Putamen (tissue), 1 donor: ENCODE measurements at regions not wholly inside any gene's neighbourhood (a gene's known extent, or its start where the extent isn't known, plus 50 kb on each side); places are given as distances from the start of the nearest gene placed in this dataset.

Experiments used
- DNase-seq: peaks from one replicate; pipeline ENCODE4 v3.0.0-alpha.2; 2016; ENCODE audit warnings: low spot score

DNA sequence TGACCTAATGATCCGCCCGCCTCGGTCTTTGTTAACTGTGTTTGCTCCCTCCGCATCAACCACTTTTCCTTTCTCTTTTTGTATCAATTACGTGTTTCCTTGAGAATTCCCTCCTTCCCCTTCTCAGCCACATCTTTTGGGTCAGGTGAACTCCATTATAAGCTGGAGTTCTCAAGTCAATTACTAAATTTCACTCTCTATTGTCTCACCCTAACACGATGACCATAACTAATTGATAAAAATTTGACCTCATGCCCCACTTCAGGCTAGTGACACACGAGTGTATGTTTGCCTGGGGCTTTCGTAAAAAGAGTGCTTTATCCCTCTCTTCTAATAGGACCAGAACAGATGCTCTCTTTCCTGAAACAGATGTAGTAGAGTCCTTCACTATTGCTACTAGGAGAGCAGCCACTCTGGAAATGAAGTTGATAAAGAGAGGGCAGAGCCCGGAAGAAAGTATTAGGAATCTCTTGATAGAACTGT lies 403.6 kb upstream of the ANXA10 start:
- no peak for DNase-seq

DNA sequence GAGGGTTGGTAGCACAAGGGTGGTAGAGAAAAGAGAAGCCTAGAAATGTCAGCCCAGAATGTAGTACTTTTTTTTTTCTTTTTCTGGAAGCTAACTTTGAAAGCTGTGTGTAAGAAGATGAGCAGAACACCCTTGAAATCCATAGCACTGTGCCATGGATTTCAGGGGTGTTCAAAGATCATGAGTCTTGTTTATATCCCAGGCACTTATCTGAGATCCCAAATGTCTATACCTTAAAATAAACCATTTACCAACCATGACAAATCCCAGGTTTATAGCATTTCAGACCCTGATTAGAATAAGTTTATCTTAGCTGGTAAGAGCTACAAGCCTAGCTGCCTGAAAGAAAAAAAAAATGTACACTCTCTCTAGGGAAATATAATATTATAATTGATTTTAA lies 389.9 kb upstream of the ANXA10 start:
- no peak for DNase-seq

DNA sequence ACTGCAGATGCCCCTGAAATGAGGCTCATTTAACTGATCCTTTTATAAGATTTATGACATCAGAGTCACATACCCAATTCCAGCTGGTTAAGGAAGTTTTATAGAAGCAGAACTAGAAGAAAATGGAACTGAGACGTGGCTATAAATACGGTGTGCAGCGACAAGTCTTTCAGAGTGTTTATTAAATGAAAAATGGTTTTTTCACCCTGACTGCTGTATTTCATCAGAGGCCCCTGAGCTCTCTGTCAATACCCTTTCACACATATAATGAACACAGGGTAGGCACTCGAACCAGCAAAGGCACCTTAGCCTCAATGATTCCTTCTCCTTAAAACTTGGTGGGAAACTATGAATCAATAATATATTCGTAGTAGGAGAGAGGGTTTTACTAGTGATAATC lies 380.8 kb upstream of the ANXA10 start:
- no peak for DNase-seq

DNA sequence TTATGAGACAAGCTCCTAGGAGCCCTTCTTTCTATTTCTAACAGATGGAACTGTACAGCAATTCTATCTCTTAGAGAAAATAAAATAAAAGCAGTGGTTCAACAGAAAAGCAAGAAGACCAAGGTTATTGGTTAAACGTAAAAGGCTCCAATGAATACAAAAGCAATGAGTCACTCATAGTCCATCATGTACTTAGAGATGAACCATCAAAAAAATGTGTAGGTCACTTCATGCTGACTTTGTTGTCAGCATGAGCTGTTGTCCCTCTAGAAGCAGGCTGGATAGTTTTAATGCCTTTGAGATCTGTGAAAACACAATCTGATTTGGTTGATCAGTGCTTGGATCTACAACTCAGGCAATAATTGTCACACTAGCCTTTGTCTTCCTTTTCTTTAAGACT lies 378.6 kb upstream of the ANXA10 start:
- no peak for DNase-seq

DNA sequence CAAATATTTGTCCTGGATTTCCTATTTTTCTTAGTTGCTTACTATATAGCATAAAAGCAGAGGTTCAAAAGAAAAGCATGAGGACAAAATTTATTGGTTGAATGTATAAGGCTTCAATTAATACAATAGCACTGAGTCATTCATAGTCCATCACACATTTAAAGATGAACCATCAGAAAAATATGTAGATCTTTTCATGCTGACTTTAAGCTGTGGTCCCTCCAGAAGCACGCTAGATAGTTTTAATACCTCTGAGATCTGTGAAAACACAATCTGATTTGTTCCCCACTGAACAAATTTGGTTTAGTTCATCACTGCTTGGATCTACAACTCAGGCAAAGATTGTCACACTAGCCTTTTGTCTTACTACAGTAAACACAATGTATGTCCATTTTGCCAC lies 377.2 kb upstream of the ANXA10 start:
- DNase-seq: no peak

DNA sequence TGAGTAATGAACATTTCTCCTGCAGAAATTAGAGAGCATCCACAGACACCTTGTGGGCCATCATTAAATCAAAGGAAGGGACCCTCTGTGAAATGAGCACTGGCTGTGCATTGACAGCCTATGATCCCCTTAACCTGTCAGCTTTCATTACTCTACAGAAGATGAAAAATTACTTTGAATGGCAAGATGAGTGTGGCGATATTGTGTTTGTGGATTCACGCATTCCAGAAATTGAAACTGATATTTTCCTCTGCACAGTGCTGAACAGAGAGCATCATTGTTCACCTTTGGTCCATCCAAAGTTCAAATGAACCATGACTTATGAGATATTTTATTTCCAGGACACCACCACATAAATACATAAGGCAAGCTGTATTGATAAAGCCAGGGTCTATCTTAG lies 374.8 kb upstream of the ANXA10 start:
- no peak for DNase-seq

DNA sequence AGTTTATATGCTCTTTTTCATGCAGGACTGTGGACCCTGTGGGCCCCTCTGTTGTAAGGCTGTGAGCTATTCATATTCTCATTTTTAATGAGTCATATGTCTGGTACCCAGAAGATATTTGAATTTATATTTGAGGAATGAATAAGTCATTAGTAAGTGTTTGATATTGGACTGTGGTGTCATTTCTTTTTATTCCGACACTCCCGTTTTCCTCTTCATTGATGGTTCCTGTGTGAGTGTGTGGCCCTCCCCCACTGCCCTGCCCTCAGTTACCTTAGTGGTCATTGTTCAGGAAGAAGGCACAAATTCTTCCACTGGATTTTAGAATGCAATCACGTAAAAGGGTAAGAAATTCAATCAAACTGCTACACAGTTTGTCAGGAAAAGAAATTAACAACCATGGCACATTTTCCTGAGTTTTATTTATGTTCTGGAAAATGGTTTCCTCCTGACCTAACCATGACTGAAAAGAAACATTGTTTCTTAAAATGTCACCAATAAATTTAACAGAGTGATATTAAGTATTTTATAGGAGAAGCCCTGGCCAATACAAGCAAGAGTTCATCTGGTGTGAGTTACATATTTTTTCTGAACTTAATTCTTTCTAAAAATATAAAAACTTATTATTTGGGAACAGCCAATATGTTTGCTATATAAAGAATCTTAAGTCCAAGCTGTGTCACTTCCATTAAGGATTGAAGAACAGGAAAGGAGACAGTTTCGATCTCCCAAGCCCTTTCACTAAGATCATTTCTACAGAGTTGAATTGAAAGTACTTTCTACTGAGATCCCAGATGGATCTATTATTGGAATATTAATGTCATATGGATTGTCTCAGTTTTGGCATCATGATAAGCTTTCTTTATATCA lies 370.5 kb upstream of the ANXA10 start:
- no peak for DNase-seq

DNA sequence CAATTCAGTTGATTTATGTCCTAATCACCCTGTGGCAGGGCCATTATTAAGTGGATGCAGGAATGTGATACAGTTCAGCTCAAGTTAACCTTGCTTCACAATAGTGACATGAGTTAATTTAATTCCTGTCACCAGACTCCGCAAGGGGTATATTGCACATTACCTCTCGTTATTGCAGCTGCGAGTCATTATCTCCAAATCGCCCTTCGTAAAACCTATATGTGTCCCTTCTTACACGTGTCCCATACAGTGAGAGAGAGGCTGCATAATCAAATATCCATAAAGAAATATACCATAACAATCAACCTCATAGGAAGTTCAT lies 369.9 kb upstream of the ANXA10 start:
- no peak for DNase-seq

DNA sequence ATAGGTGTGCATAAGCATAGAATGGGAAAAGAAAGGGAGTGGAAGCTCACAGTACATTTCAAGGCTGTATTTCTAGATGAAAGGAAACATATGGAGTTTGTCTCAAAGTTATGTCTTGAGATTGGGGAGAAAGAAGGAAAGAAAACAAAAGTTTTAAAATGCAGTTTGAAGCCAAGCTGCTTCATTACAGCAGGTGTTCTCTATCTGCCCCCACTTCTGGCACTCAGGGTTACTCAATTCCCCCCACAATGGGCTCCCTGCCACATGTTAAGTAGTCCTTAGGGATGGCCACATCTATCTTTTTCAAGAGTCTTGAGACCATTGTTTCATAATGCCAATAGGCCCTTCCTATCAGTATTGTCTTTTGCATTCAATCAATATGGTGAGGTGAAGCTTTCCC lies 367.4 kb upstream of the ANXA10 start:
- no peak for DNase-seq

DNA sequence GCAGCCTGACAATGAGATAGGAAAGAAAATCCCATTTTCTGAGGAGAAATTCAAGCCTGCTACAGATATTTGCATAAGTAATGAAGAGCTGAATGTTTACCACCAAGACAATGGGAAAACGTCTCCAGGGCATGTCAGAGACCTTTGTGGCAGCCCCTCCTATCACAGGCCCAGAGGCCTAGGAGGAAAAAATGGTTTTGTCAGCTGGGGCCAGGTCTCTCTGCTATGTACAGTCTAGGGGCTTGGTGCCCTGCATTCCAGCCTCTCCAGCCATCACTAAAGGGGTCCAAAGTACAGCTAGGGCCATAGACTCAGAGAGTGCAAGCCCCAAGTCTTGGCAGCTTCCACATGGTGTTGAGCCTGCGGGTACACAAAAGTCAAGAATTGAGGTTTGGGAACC lies 361.6 kb upstream of the ANXA10 start:
- DNase-seq: no peak

DNA sequence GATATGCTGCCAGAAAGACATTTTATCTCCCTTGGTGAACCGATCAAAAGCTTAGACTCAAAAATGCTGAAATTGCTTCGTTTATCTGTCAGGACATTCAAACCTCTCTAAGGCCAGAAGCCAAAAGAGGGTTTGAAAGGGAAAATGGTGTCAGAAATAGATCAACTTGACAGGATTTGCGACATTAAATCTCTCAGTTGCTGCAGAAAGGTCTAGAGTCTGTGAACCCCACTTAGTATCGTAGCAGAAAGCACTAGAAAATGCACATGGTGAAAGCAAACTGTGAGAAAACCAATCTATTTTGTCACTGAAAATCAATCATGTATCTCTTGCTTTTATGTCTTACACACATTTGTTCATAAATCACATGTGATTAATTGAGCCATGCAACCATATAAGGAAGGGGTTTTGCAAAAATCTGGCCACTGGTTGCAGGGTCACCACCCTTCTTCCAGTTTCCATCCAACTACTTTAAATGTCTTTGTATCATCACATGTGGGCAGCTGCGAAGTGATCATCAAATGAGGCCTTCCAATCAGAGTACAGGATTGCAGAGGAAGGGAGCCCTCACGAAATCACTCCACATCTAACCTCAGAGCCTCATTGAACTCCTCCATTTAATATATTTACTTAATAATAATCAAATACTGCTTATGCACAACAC lies 347.2 kb upstream of the ANXA10 start:
- DNase-seq: no peak

DNA sequence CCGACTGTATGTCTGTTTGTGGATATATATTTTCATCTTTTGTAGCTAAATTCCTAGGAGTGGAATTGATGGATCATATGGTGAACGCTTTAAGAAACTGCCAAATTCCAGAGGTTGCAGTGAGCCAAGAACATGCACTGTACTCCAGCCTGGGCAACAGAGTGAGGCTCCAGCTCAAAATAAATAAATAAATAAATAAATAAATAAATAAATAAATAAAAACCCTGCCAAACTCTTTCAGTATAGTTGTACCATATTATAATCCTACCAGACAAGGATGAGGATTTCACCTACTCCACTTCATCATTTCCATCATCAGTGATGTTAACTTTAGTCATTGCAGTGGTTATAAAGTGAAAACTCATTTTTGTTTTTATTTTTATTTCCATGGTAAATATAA lies 325.1 kb upstream of the ANXA10 start:
- DNase-seq: no peak

DNA sequence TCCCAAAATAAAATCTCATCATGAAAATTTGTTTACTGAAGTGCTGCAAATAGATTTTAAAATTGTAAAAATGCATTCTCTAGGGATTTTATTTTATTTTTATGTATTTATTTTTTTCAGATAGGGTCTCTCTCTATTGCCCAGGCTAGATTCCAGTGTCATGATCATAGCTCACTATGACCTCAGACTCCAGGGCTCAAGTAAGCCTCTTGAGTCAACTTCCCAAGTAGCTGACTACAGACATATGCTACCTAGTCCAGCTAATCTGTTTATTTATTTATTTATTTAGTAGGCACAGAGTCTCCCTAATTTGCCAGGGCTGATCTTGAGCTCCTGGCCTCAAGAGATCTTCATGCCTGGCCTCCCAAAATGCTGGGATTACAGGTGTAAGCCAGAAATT lies 317.7 kb upstream of the ANXA10 start:
- no peak for DNase-seq

DNA sequence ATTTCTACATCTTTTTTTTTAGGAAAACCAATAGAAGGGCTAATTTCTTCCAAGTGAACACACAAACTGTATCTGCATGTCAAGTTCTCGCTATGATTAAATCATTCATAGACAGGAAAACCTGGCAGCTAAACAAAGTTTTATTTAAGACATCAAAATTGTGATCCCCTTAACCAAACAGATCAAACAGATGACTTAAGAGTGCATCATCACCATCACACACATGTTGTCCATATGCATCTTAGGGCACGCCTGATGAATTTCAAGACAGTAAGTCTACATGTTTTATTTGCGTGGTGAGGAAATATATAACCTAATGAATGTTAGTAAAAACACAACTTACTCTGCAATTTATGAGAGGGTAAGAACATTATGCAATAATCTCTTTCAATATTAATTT lies 317.0 kb upstream of the ANXA10 start:
- no peak for DNase-seq

DNA sequence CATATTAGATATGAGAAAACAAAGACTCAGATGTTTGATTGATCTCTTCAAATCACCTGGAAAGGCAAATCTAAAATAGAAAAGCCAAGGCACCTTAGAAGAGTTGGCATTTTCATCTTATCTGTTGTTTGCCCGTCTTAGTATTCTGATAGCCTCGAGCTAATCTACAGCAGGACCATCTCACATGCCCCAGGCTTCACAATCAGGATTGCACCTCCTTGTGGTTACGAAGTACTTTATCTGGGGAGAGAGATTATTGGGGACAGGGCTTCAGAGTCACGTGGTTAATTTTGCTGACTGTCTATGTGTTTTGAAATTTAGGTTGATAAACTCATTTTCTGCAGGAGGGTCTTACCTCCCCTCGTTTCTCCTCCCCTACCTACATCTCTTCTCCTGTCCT lies 313.1 kb upstream of the ANXA10 start:
- DNase-seq: no peak

DNA sequence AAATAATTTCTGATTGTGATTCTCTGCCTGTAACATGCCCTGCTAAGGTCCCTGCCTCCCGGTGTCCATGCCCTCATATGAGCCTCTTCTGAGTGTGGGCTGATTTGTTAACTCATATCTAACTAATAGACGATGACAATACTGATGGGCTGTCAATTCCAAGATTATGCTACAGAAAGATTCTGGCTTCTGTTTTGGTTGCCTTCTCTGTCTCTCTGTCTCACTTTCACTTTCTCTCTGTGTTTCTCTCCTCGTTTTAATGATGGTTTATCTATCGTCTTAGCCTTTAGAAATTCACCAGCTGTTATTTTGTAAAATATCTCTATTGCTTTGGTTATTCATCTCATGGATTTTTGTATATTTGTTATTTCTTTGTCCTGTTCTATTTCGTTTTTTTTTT lies 312.5 kb upstream of the ANXA10 start:
- DNase-seq: no peak

DNA sequence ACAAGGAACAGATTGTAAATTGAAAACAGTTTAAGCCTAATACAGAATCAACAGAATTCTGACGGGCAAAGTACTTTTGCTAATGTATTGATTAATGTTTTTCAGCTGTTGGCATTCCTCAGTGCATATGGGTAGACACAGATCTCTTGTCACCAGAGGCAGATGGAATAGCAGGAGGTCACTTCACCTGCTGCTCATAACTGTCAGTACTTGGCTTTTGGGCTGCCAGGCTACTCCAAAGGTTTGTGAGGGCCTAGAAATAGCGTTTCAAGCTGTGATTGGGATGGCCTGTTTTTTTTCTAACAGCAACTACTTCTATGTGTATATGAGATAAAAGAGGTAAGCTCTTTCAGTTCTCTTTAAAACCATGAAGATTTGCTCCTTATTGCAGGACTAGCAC lies 307.5 kb upstream of the ANXA10 start:
- DNase-seq: no peak

DNA sequence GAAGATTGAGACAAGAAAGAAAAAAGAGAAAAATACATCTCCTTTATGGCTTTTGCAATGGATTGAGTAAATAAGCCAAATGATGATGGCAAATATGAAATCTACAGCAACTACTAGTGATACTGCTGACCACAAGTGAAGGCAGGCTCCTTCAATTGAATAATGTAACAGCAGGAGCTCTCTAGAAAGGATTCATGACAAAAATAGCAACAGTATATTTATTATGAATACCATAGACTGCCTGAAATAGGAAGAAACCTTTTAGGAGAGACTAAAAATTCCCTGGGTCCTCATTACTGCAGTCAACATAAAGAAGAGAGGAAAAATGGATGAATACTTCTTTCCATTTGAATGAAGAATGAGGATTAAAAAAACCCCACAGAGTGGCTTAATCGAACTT lies 306.8 kb upstream of the ANXA10 start:
- no peak for DNase-seq

DNA sequence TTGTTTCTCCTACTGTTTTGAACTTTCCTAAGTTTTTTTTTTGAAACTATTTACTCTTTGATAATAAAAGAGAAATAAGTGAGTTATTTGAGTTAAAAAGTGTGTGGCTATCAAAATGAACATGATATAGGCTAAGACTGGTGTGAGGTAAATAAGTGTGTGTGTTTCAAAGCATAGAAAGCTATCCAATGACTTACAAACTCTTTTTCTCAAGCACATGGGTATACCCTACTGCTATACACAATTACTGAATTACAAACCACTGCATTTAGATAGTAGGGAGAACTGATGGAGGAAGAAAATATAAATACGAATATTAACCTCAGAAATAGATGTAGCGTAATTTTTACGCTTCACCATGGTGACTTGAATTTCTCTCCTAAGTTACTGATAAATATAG lies 305.8 kb upstream of the ANXA10 start:
- no peak for DNase-seq

DNA sequence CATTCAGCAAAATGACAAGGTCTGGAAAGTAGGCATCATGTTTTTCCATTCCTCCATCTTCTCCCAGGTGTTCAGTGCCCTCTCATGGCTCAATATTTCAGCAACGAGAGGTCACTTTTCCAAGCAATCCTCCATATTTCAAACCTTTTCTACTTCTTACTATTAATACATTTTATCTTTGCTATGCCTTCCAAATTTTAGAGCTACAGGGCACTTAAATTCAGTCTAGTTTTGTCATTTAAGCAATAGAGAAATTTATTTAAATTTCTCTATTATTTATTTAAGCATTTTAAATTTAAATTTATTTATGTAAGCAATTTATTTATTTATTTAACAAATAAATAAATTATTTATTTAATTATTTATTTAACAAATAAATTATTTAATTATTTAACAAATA lies 305.1 kb upstream of the ANXA10 start:
- DNase-seq: no peak

DNA sequence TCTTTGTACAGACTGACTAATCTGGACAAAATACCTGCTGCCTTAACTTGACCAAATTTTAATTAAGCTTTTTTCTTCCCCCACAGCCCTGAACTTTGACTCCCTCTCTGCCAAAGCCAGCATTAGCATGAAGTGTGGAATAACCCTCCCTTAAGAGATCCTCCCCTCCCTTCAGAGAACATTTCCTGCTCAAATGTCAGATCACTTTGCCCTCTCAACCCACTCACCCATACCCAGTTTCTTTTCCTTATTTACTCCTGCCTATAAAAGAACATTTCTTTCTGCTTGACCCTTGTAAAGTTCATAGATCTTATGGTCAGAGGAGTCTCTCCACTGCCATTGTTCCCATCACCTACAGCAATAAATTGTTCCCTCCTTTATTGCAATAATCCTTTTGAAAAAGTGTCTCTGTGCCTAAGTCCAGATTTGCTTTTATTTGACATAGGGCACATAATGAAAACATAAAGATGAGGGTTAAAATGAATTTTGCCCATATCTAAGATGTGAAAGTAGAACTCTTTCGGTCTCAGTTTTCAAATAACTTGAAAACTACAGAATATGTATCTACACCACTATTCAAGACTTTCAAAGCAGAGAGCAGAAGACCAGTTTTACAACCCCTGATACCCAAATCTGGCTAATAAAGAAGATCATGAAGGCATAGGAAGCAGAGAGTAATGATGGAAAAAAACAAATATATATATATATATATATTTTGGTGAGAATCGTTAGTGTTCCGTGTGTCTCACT lies 289.7 kb upstream of the ANXA10 start:
- DNase-seq: no peak

DNA sequence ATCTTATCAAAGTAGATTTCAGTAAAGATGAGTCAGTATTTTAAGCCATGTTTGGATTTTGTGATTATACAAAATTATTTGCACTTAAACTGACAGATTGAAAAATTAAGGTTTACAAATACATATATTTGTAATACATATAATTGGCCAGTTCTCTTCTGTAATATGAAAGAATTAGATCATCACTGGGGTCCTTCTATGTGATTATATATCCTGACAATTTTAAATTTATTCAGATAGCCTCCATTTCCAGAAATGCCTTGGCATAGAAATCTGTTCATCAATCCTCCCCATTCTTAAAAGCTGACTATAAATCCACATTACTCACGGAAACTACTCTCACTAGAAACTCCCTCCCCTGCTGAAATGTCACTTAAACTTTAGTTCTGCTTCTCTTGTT lies 280.4 kb upstream of the ANXA10 start:
- no peak for DNase-seq

DNA sequence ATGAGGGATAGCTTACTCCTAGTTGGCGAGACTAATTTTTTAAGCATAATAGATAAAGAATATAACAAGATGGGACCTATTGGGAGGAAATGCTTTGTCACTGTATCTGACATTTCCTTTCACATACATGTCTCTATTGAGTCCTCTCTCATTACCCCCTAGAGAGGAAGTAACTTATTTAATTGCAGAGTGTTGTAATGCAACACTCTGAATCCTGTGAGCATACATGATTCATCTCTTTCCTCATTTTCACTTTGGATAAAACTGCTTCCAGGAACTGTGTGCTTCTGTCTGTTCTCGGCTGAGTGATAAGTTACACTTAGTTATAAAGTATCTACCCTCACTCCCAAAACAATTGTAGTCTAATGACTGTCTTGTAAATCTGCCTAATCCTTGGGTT lies 266.1 kb upstream of the ANXA10 start:
- DNase-seq: no peak
